HAP-1 (cell line): ENCODE measurements at regions not wholly inside any gene's neighbourhood (a gene's known extent, or its start where the extent isn't known, plus 50 kb on each side); places are given as distances from the start of the nearest gene placed in this dataset.
"Not testable (repeated sequence)": the region's sequence is repeated elsewhere in the genome, so short reads cannot be mapped to it uniquely, and the experiment has no call there.

Experiments used
- DNase-seq, 2 experiments: peaks; one replicate each; pipeline ENCODE4 v3.0.0-alpha.2; 2016 to 2020; ENCODE audit warnings: low spot score in 2 of 2
- H3K27me3 ChIP-seq: fragments of 250-450 bp; sonication (Bioruptor Pico); 2 replicates; pipeline ENCODE4 v1.5.1; 2020; ENCODE audit warnings: low read depth, mild to moderate bottlenecking, moderate library complexity
- H3K36me3 ChIP-seq: fragments of 250-450 bp; sonication (Bioruptor Pico); replicated peaks from 2 replicates; pipeline ENCODE4 v1.5.1; 2020; ENCODE audit warnings: mild to moderate bottlenecking
- H3K4me1 ChIP-seq: fragments of 250-450 bp; sonication (Bioruptor Pico); 2 replicates; pipeline ENCODE4 v1.5.1; 2020; ENCODE audit warnings: mild to moderate bottlenecking
- H3K4me3 ChIP-seq: fragments of 250-450 bp; sonication (Bioruptor Pico); 2 replicates; pipeline ENCODE4 v1.5.1; 2020; ENCODE audit warnings: mild to moderate bottlenecking, moderate library complexity
- H3K9me3 ChIP-seq: fragments of 250-450 bp; sonication (Bioruptor Pico); 2 replicates; pipeline ENCODE4 v1.5.1; 2020; ENCODE audit warnings: mild to moderate bottlenecking, moderate library complexity
- in situ Hi-C: fragments of 300-500 bp; cut with MboI; formaldehyde crosslinking; loops from 3 replicates; pipeline ENCODE4 v1.14.3; 2020; ENCODE audit warnings: low sequenced_read_pairs, inconsistent platforms, mixed read lengths

DNA sequence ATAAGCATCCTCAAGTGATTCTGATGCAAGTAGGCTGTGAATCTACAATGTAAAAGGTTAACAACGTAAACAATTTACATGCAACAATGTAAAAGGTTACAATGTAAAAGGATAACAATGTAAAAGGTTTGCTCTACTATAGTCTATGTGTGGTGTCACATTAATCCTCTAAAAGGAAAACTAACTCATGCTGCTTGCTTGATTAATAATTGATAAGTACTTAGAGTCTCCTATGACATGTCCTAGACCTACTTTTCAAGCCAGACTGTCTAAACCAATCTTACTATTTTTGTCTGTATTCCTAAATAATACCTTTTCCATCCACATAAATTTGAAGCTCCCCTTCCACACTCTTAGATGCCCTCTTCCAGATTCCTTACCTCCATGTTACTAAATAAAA, 606.8 kb downstream of the LTN1 start:
- no peak overlapping the region for H3K4me3 ChIP-seq
- DNase-seq: no peak
- H3K27me3 ChIP-seq: no peaks in the 10 kb centered on the region
- no peaks in the 10 kb centered on the region for H3K4me1 ChIP-seq
- no peaks in the 10 kb centered on the region for H3K36me3 ChIP-seq
- in situ Hi-C loops: no loop called here
- no peaks in the 10 kb centered on the region; the same call in 1 of the 2 replicates for H3K9me3 ChIP-seq

DNA sequence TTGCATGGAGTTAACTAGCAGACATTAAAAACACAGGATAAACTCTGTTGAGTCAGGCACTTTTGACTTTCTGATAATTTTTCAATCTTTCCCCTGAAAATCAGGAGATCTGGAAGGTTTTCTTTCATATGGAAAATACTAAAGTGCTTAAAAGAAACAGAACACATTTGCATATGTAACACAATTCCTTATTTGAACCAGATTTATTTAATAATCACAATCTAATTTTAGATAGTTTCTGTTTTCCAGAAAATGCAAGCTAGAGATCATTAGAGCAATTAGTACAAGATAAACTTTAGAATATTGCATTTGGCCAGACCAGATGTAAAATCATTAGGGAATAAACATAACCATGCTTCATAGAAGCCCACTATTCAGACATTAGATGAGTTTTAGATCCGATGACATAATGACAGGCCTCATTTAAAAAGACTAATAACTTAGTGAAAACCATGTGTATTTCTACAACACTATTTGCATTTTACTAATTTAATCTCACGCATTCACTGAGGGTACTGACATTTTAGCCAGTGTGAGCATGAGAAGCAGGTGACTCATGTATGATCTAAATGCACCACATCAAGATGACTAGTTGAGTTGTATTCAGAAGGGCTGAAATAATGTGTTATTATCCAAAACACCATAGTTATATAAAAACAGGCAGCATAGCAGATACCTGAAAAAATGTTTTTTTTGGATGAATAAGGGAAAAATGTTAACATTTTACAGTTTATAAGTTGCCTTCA, 611.5 kb downstream of the LTN1 start:
- H3K27me3 ChIP-seq, H3K9me3 ChIP-seq, in situ Hi-C loops, H3K36me3 ChIP-seq, DNase-seq, H3K4me3 ChIP-seq, H3K4me1 ChIP-seq: not testable (repeated sequence)

- Histone ChIP-seq H3K27me3 (no peaks in the 10 kb centered on the region), H3K4me3 (no peak overlapping the region), H3K4me1 (no peaks in the 10 kb centered on the region), H3K36me3 (no peaks in the 10 kb centered on the region), H3K9me3 (no peaks in the 10 kb centered on the region; the same call in 1 of the 2 replicates)
- in situ Hi-C loops: no loop called here
- DNase-seq: no peak
These were observed 612.4 kb downstream of the LTN1 start for GRCh38 chr21:28380241-28380640.

DNA sequence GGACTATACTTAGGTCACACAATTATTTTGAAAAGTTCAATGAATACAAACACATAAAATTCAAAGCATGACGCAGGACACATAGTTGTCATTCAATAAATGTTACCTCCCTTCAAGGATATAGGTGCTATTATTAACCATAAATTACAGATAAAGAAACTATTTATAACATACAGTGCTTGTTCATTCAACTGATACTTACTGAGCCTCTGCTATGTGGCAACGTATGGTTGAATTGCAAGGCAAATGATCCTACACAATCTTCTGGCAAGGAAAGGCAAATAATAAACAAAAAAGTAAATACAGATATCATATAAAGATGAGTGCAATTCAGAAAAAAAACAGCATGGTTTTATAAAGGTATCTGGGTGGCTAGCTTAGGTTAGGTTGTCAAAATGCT, 614.7 kb downstream of the LTN1 start:
- H3K4me1 ChIP-seq: no peaks in the 10 kb centered on the region
- no peak for DNase-seq
- no peaks in the 10 kb centered on the region for H3K36me3 ChIP-seq
- no peaks in the 10 kb centered on the region for H3K27me3 ChIP-seq
- no peaks in the 10 kb centered on the region; the same call in 1 of the 2 replicates for H3K9me3 ChIP-seq
- no peak overlapping the region for H3K4me3 ChIP-seq
- in situ Hi-C loops: no loop called here

DNA sequence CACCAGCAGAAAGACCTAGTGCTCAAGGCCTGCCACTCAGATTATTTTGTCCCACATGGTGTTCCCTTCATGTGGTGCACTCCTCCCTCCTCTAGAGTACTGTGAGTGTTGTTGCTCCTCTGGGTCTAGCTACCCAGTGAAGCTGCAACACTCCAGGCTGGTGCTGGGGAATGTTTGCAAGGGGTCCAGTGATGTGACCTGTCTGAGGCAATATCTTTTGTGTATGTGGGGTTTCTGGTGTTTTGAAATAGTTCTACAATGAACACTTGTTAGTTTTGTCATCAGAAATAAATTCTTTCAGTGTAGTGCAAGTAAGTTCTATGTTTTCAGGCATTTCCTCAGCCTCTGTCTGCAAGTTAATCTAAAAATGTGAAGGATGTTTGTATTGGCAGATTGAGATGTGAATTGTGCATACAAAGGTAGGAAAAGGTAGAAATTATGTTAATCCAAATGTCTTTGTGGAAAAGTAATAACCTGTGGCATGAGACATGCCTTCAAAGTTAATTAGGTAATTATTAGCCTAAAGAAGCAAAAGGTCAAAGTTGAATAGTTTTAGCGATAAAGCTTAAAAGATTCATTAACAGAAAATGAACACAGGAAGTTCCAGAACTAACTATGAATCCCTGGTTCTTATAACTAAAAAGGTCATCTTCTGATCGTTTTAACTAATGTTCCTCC, 616.8 kb downstream of the LTN1 start:
- H3K27me3 ChIP-seq: no peaks in the 10 kb centered on the region
- peaks cover 5% of the 10 kb centered on the region; the same call in 1 of the 2 replicates for H3K9me3 ChIP-seq
- H3K4me1 ChIP-seq: no peaks in the 10 kb centered on the region
- H3K36me3 ChIP-seq: no peaks in the 10 kb centered on the region
- in situ Hi-C loops: no loop called here
- DNase-seq: no peak
- no peak overlapping the region for H3K4me3 ChIP-seq

DNA sequence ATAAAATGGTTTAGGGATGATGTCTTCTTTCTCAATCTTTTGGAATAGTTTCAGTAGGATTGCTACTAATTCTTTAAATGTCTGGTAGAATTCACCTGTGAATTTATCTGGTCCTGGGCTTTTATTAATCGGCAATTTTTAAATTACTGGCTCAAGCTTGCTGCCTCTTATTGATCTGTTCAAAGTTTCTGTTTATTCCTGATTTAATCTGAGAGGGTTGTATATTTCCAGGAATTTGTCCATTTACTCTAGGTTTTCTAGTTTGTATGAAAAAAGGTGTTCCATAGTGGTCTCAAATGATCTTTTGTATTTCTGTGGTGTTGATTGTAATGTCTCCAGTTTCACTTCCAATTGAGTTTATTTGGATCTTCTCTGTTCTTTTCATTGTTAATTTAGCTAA, 617.8 kb downstream of the LTN1 start:
- DNase-seq: no peak
- H3K4me3 ChIP-seq: no peak overlapping the region
- peaks cover 5% of the 10 kb centered on the region; the same call in 1 of the 2 replicates for H3K9me3 ChIP-seq
- H3K4me1 ChIP-seq: no peaks in the 10 kb centered on the region
- in situ Hi-C loops: no loop called here
- H3K27me3 ChIP-seq: no peaks in the 10 kb centered on the region
- no peaks in the 10 kb centered on the region for H3K36me3 ChIP-seq

DNA sequence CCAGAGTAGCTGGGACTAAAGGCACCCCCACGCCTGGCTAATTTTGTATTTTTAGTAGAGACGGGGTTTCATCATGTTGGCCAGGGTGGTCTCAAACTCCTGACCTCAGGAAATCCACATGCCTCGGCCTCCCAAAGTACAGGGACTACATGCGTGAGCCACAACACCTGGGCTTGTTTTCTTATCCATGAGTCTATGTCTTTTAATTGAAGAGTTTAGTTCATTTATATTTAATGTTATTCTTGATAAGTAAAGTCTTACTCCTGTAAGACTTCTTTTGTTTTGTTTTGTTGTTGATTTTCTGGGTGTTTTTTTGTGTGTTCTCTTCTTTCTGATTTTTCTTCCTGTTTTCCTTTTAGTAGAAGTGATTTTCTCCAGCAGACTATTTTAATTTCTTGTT, 621.0 kb downstream of the LTN1 start:
- in situ Hi-C loops: no loop called here
- H3K4me3 ChIP-seq: no peak overlapping the region
- no peaks in the 10 kb centered on the region for H3K4me1 ChIP-seq
- no peak for DNase-seq
- H3K9me3 ChIP-seq: 0 out of 2 replicates have a peak, but pooled peaks cover 5% of the 10 kb centered on the region
- no peaks in the 10 kb centered on the region for H3K27me3 ChIP-seq
- H3K36me3 ChIP-seq: no peaks in the 10 kb centered on the region

GRCh38 chr21:28359300-28359699, 633.4 kb downstream of the LTN1 start:
- no peak overlapping the region for H3K4me3 ChIP-seq
- no peaks in the 10 kb centered on the region for H3K9me3 ChIP-seq
- no peaks in the 10 kb centered on the region for H3K36me3 ChIP-seq
- no peak for DNase-seq
- no peaks in the 10 kb centered on the region for H3K27me3 ChIP-seq
- in situ Hi-C loops: no loop called here
- H3K4me1 ChIP-seq: no peaks in the 10 kb centered on the region

DNA sequence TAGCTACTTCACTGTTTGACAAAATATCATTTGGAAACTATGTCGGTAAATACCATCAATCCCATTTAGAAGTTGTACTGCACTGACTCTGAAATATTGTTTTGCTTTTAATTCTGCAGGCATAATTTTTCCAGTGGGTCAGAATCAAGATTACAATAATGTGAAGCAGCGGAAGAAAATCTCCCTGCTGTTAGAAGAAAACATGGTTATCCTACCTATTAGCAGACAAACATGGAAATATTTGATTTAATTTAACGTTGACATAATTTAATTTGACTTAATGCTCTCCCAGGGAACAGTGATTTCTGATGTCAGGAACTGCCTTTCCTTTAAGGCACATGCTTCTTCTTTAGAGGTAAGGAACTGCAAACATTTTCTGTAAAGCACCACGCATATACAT, 634.0 kb downstream of the LTN1 start:
- Histone ChIP-seq H3K27me3 (no peaks in the 10 kb centered on the region), H3K9me3 (no peaks in the 10 kb centered on the region)
- in situ Hi-C loops: no loop called here

DNA sequence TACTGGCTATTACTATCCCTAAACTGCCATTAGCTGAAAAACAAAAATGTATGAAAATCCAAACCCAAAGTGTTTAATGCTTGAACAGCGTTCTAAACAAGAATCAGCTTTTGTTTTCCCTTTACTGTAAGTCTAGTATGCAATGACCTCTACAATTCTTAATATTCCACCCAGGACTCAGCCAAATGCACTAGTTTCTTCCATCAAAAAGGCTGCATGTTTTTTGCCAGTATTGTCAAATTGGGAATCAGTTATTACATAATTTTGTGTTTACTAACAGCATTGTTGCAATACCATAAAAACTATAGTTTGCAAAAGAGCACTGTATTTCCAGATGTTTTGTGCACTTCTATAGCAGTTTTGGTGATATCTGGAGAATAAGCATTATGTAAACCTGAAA, 634.5 kb downstream of the LTN1 start:
- in situ Hi-C loops: no loop called here
- no peak for DNase-seq
- Histone ChIP-seq H3K27me3 (no peaks in the 10 kb centered on the region), H3K9me3 (no peaks in the 10 kb centered on the region), H3K4me3 (no peak overlapping the region), H3K4me1 (no peaks in the 10 kb centered on the region), H3K36me3 (no peaks in the 10 kb centered on the region)

More for the DNA sequence above, 634.0 kb downstream of the LTN1 start:
- no peak overlapping the region for H3K4me3 ChIP-seq
- H3K36me3 ChIP-seq: no peaks in the 10 kb centered on the region
- no peaks in the 10 kb centered on the region for H3K4me1 ChIP-seq
- DNase-seq: no peak

DNA sequence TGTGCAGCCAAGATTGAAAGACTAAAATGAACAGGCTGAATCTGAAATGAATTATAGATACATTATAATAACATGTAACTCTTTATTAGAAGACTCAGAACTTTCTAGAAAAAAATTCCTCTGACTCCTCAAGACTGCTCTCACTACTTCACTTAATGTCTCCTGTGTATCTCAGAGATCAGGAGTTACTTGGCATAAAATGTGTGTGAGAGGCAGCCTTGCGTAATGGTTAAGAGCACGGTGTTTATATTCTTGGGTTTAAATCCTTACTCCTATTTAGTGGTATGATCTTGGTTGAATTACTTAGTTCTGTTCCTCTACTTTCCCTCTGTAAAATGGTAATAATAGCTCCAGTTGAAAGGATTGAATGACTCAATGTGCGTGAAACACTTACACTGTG, 634.9 kb downstream of the LTN1 start:
- Histone ChIP-seq H3K4me1 (no peaks in the 10 kb centered on the region), H3K36me3 (no peaks in the 10 kb centered on the region), H3K4me3 (no peak overlapping the region), H3K27me3 (no peaks in the 10 kb centered on the region), H3K9me3 (no peaks in the 10 kb centered on the region)
- in situ Hi-C loops: no loop called here
- no peak for DNase-seq

DNA sequence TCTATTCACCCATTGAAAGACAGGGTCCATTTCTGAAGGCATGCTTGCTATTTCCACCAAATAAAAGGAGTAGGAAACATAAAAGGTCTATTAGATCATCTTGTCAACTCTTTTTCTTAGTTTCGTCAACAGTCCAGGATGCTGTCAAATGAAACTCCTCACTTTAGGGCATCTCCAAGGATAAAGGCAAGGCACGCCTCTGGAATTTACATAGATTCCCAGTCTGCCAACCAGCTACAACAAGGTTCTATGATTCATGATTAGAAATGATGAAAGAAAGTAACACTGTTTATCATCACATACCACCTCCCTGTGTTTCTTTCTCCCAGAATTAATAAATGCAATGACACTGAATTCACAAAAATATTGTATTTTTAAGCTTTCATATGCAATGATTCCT, 636.3 kb downstream of the LTN1 start:
- Histone ChIP-seq H3K27me3 (no peaks in the 10 kb centered on the region), H3K4me1 (no peaks in the 10 kb centered on the region), H3K4me3 (no peak overlapping the region), H3K9me3 (no peaks in the 10 kb centered on the region), H3K36me3 (no peaks in the 10 kb centered on the region)
- in situ Hi-C loops: no loop called here
- no peak for DNase-seq

GRCh38 chr21:28345934-28346333, 646.7 kb downstream of the LTN1 start:
- no peak for DNase-seq
- no peak overlapping the region for H3K4me3 ChIP-seq
- no peaks in the 10 kb centered on the region; the same call in 1 of the 2 replicates for H3K9me3 ChIP-seq
- no peaks in the 10 kb centered on the region for H3K4me1 ChIP-seq
- no peaks in the 10 kb centered on the region for H3K36me3 ChIP-seq
- H3K27me3 ChIP-seq: no peaks in the 10 kb centered on the region
- in situ Hi-C loops: no loop called here

DNA sequence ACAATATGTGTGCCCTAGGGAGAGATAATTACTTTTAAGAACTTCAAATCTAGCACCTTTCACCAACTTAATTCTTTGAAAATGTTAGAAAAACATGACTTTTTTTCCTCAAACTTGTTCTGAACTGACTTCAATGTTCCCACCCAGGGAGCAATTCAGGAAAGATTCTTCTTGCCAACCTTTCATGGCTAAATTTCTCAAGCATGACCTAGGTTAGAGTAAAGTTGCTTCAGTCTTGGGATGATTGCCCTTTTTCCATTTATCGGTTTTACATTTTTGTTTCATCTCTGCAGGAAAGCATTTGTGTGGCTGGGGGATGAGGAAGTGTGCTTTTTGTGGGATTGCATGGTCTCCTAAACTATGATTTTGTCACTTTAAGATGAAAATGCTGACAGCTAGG, 647.7 kb downstream of the LTN1 start:
- in situ Hi-C loops: no loop called here
- Histone ChIP-seq H3K9me3 (no peaks in the 10 kb centered on the region; the same call in 1 of the 2 replicates), H3K36me3 (no peaks in the 10 kb centered on the region), H3K4me3 (no peak overlapping the region), H3K27me3 (no peaks in the 10 kb centered on the region), H3K4me1 (no peaks in the 10 kb centered on the region)
- no peak for DNase-seq
